ENCODE measurements at regions not wholly inside any gene's neighbourhood (a gene's known extent, or its start where the extent isn't known, plus 50 kb on each side); places are given as distances from the start of the nearest gene placed in this dataset.

GRCh38 chr4:124390861-124391260 is 321.7 kb downstream of the ANKRD50 start:
- no peak for TF ChIP-seq CTCF (IDR thresholded peaks at IDR 0.05)
- TF ChIP-seq POLR2A (IDR thresholded peaks at IDR 0.05): no peak

Data from esophagus squamous epithelium (tissue), 4 donors.